GM23248 (cell line): ENCODE measurements at regions not wholly inside any gene's neighbourhood (a gene's known extent, or its start where the extent isn't known, plus 50 kb on each side); places are given as distances from the start of the nearest gene placed in this dataset.

Source experiments
- EZH2 ChIP-seq: fragments of 200-600 bp; sonication (generic); IDR thresholded peaks from 2 replicates; pipeline ENCODE4 v1.6.1; 2018; ENCODE audit warnings: antibody characterized with exemption, mild to moderate bottlenecking; ENCODE audit not compliant: insufficient read depth, poor library complexity, severe bottlenecking
- EZH2phosphoT487 ChIP-seq: fragments of 200-600 bp; sonication (generic); IDR thresholded peaks from 2 replicates; pipeline ENCODE4 v1.6.1; 2018; ENCODE audit warnings: antibody characterized with exemption, moderate library complexity, mild to moderate bottlenecking, low read depth; ENCODE audit not compliant: insufficient read depth

DNA sequence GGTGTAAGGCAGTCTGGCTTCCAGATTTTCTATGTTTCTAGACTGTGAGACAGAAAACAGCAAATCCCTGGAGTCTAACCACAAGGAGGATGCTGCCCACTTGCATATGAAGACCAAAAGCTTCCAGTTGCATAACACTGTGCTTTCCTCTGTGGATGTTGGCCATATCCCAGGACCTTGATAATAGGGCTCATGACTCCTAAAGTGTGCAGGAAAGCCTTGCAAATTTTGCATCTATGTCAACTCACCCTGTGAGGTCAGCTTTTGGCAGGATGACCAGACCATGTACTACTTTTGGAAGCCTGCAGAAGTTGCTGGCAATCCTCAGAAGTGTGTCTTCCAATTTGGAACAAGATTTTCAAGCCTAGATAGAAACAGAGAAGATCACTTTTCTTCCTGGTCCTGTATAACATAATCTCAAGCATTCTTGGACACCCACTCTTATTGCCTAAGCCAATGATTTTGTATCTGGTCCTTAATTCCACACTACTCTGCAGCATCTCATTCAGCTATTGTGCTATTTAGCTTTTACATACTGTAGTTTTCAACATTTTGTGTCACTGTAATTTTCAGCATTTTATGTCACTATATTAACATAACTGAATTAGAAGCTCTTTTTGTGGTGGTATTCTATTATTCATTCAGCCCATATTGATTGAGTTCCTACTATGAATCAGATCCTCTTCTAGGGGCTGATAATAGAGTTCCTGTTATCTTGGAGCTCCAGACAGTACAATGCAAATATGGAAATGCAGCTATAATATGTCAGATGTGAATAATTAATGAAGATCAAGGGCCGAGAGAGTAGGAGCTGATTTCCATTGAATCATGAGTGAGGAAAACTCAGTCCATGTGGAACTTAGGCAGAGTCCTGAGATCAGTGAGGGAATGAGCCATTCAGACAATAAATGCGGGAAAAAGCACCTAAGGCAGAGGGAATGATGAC, 85.3 kb upstream of the RAB27B start:
- TF ChIP-seq EZH2 (no peak), EZH2phosphoT487 (peak; percentile 65; the same call in 1 of the 2 replicates)
